ENCODE measurements at regions not wholly inside any gene's neighbourhood (a gene's known extent, or its start where the extent isn't known, plus 50 kb on each side); places are given as distances from the start of the nearest gene placed in this dataset.

- DNase-seq: no peak
Measured at GRCh38 chr9:87781331-87781730, 55.4 kb downstream of the CTSL start.

- no peak for DNase-seq
Measured at GRCh38 chr9:87783180-87783579, 57.3 kb downstream of the CTSL start.

- peak; percentile 8 for DNase-seq
Measured at GRCh38 chr9:87785315-87785970, 59.5 kb downstream of the CTSL start.

- no peak for DNase-seq
Measured at GRCh38 chr9:87786423-87786822, 60.5 kb downstream of the CTSL start.

GRCh38 chr9:87786876-87787275 lies 61.0 kb downstream of the CTSL start:
- DNase-seq: no peak

GRCh38 chr9:87787735-87788134 lies 61.8 kb downstream of the CTSL start:
- DNase-seq: no peak

- no peak for DNase-seq
Measured at GRCh38 chr9:87792831-87793288, 66.9 kb downstream of the CTSL start.

GRCh38 chr9:87793292-87793691 lies 67.4 kb downstream of the CTSL start:
- DNase-seq: no peak

GRCh38 chr9:87795178-87795577 lies 69.3 kb downstream of the CTSL start:
- no peak for DNase-seq

GRCh38 chr9:87796196-87796595 lies 70.3 kb downstream of the CTSL start:
- DNase-seq: no peak

GRCh38 chr9:87798261-87798833 lies 72.4 kb downstream of the CTSL start:
- DNase-seq: no peak

GRCh38 chr9:87799503-87799902 lies 73.6 kb downstream of the CTSL start:
- DNase-seq: no peak

GRCh38 chr9:87800456-87800855 lies 74.5 kb downstream of the CTSL start:
- DNase-seq: no peak

- no peak for DNase-seq
Measured at GRCh38 chr9:87801013-87801412, 75.1 kb downstream of the CTSL start.

- DNase-seq: no peak
Measured at GRCh38 chr9:87803166-87803565, 77.2 kb downstream of the CTSL start.

- no peak for DNase-seq
Measured at GRCh38 chr9:87803623-87804345, 77.9 kb downstream of the CTSL start.

- no peak for DNase-seq
Measured at GRCh38 chr9:87805259-87805658, 77.4 kb upstream of the SPATA31E1 start.

GRCh38 chr9:87810008-87810407 lies 72.7 kb upstream of the SPATA31E1 start:
- DNase-seq: no peak

- DNase-seq: no peak
Measured at GRCh38 chr9:87810679-87811178, 71.9 kb upstream of the SPATA31E1 start.

GRCh38 chr9:87812375-87813118 lies 70.1 kb upstream of the SPATA31E1 start:
- no peak for DNase-seq

- DNase-seq: no peak
Measured at GRCh38 chr9:87813119-87813463, 69.6 kb upstream of the SPATA31E1 start.

GRCh38 chr9:87816036-87816435 lies 66.6 kb upstream of the SPATA31E1 start:
- DNase-seq: peak; percentile 81

- DNase-seq: peak; percentile 91
Measured at GRCh38 chr9:87818308-87818707, 64.4 kb upstream of the SPATA31E1 start.
